GM12878 (cell line): ENCODE measurements at regions not wholly inside any gene's neighbourhood (a gene's known extent, or its start where the extent isn't known, plus 50 kb on each side); places are given as distances from the start of the nearest gene placed in this dataset.

Experiments used
- ATAC-seq: fragments of 200-7000 bp; cut with Tn5 transposase; 3 replicates; pipeline ENCODE4 v1.9.1; 2020; ENCODE audit warnings: mild to moderate bottlenecking, moderate library complexity
- BruUV-seq: library from RNA; stranded (reverse); fragments of 400-500 nt; replicated peaks from 2 replicates; lab custom pipeline; 2021; lab: Mats Ljungman, UMichigan
- CTCF ChIA-PET: fragments of 300-600 bp; sonication (Branson Sonifier 250); formaldehyde crosslinking; extraction: SDS; loops from one replicate; lab custom pipeline; 2021; ENCODE audit warnings: inconsistent platforms; lab: Yijun Ruan, JAX
- POLR2A ChIA-PET: fragments of 350-600 bp; formaldehyde crosslinking; extraction: SDS; loops from one replicate; lab custom pipeline; 2021; ENCODE audit warnings: inconsistent platforms; lab: Charles Lee
- RAD21 ChIA-PET: fragments of 300-600 bp; sonication (Branson Sonifier 250); formaldehyde crosslinking; loops from one replicate; lab custom pipeline; 2023; ENCODE audit warnings: antibody characterized with exemption; ENCODE audit not compliant: unreplicated experiment; lab: Charles Lee
- SMC1A ChIA-PET: fragments of 300-600 bp; sonication (Branson Sonifier 250); formaldehyde crosslinking; loops from one replicate; lab custom pipeline; 2023; ENCODE audit not compliant: unreplicated experiment, uncharacterized antibody; lab: Charles Lee
- DNase-seq: peaks from one replicate; pipeline ENCODE4 v3.0.0-alpha.2; 2011; ENCODE audit warnings: low read depth, low spot score
- FAIRE-seq: peaks from 3 replicates; lab custom pipeline; 2011; peaks lifted over from hg19 to GRCh38; lab: Jason Lieb, UNC
- H2AFZ ChIP-seq: 2 replicates; pipeline ENCODE4 v1.6.0; 2011; ENCODE audit warnings: low read depth, low read length, control low read depth; ENCODE audit not compliant: control insufficient read depth
- H3K27ac ChIP-seq: 2 replicates; pipeline ENCODE4 v1.5.1; 2011; ENCODE audit warnings: control low read depth; ENCODE audit not compliant: control insufficient read depth, insufficient read depth
- H3K27me3 ChIP-seq, 2 experiments: replicated peaks in 1 of 2; 2 replicates each; pipeline versions ENCODE4 v1.6.0 to v1.6.1; 2011; ENCODE audit warnings: low read length in 1 of 2; ENCODE audit not compliant: control insufficient read depth in 2 of 2, insufficient read depth in 2 of 2
- H3K36me3 ChIP-seq, 2 experiments: 2 replicates each; pipeline ENCODE4 v1.5.1; 2011; ENCODE audit warnings: low read length in 1 of 2; ENCODE audit not compliant: control insufficient read depth in 2 of 2, insufficient read depth in 2 of 2
- H3K4me1 ChIP-seq: 2 replicates; pipeline ENCODE4 v1.6.1; 2011; ENCODE audit warnings: mild to moderate bottlenecking, low read length, moderate library complexity, mixed read lengths; ENCODE audit not compliant: control insufficient read depth, insufficient read depth
- H3K4me2 ChIP-seq: 2 replicates; pipeline ENCODE4 v1.6.0; 2011; ENCODE audit warnings: control low read depth; ENCODE audit not compliant: control insufficient read depth, insufficient read depth
- H3K4me3 ChIP-seq: fragments of 200-600 bp; sonication (generic); 2 replicates; pipeline ENCODE4 v1.5.1; 2016
- H3K79me2 ChIP-seq: 2 replicates; pipeline ENCODE4 v1.6.0; 2011; ENCODE audit warnings: low read length; ENCODE audit not compliant: control insufficient read depth, insufficient read depth
- H3K9ac ChIP-seq: 2 replicates; pipeline ENCODE4 v1.8.0; 2011; ENCODE audit warnings: low read length, control low read depth, mixed read lengths; ENCODE audit not compliant: control insufficient read depth, insufficient read depth
- H3K9me3 ChIP-seq: replicated peaks from 3 replicates; pipeline ENCODE4 v1.5.1; 2011; ENCODE audit warnings: mild to moderate bottlenecking, low read length; ENCODE audit not compliant: control insufficient read depth, insufficient read depth
- H4K20me1 ChIP-seq: 2 replicates; pipeline ENCODE4 v1.6.0; 2011; ENCODE audit not compliant: control insufficient read depth, insufficient read depth
- BACH1 ChIP-seq: fragments of 450-650 bp; IDR thresholded peaks from 2 replicates; pipeline ENCODE4 v1.6.1; 2017; ENCODE audit warnings: mild to moderate bottlenecking, borderline replicate concordance
- HCFC1 ChIP-seq: fragments of 150-350 bp; IDR thresholded peaks from 2 replicates; pipeline ENCODE4 v1.6.1; 2014; ENCODE audit warnings: low read length
- MEF2B ChIP-seq: fragments of 450-650 bp; IDR thresholded peaks from 2 replicates; pipeline ENCODE4 v1.6.1; 2018; ENCODE audit warnings: mild to moderate bottlenecking, moderate library complexity; ENCODE audit not compliant: partially characterized antibody, poor library complexity, severe bottlenecking
- PAX8 ChIP-seq: fragments of 450-650 bp; IDR thresholded peaks from 2 replicates; pipeline ENCODE4 v1.6.1; 2017; ENCODE audit warnings: mild to moderate bottlenecking, moderate library complexity
- POU2F2 ChIP-seq: IDR thresholded peaks from 3 replicates; pipeline ENCODE4 v1.6.1; 2011; ENCODE audit warnings: low read depth, mild to moderate bottlenecking, low read length, borderline replicate concordance
- RAD51 ChIP-seq: fragments of 450-650 bp; IDR thresholded peaks from 2 replicates; pipeline ENCODE4 v1.6.1; 2016; ENCODE audit warnings: moderate library complexity, mild to moderate bottlenecking, inconsistent platforms
- RBBP5 ChIP-seq: fragments of 200-600 bp; sonication (generic); conservative IDR thresholded peaks from 2 replicates; pipeline ENCODE4 v1.6.1; 2016
- RUNX3 ChIP-seq: IDR thresholded peaks from 2 replicates; pipeline ENCODE4 v1.6.1; 2012; ENCODE audit warnings: low read length, inconsistent platforms
- SREBF1 ChIP-seq: IDR thresholded peaks from 2 replicates; pipeline ENCODE4 v1.6.1; 2012; ENCODE audit warnings: mild to moderate bottlenecking, low read length
- SREBF2 ChIP-seq: IDR thresholded peaks from 2 replicates; pipeline ENCODE4 v1.6.1; 2012; ENCODE audit warnings: mild to moderate bottlenecking, low read length
- TAF1 ChIP-seq: IDR thresholded peaks from 2 replicates; pipeline ENCODE4 v1.6.1; 2011; ENCODE audit warnings: mild to moderate bottlenecking, low read depth, low read length, borderline replicate concordance
- WRNIP1 ChIP-seq: IDR thresholded peaks from 2 replicates; pipeline ENCODE4 v1.6.1; 2011; ENCODE audit warnings: low read depth, low read length, improper control_type of control experiment, borderline replicate concordance
- ZBED1 ChIP-seq: IDR thresholded peaks from 2 replicates; pipeline ENCODE4 v1.6.1; 2016; ENCODE audit warnings: borderline replicate concordance
- WGBS: methylation state at CpG from one replicate; pipeline ENCODE4 v1.1.6; 2016; ENCODE audit warnings: low lambda C conversion rate; ENCODE audit not compliant: insufficient replicate concordance, insufficient coverage; ENCODE audit errors: missing lambda C conversion rate; 5-methylcytosine and 5-hydroxymethylcytosine counted together
- in situ Hi-C: fragments of 300-500 bp; cut with MboI; formaldehyde crosslinking; loops from 9 replicates; pipeline ENCODE4 v1.14.3; 2018; ENCODE audit warnings: mixed read lengths
- intact Hi-C: fragments of 100-400 bp; cut with micrococcal nuclease; formaldehyde crosslinking; loops from one replicate; pipeline ENCODE4 v1.14.2; 2022; ENCODE audit not compliant: unreplicated experiment
- TF ChIP-seq, protein P1 (sequence below): IDR thresholded peaks from 2 replicates; pipeline ENCODE4 v1.6.1; 2011; ENCODE audit warnings: borderline replicate concordance, low read depth, mild to moderate bottlenecking, moderate library complexity, low read length; ENCODE audit not compliant: insufficient read depth, poor library complexity, severe bottlenecking
- TF ChIP-seq, protein P2 (sequence below): IDR thresholded peaks from 2 replicates; pipeline ENCODE4 v1.6.1; 2012; ENCODE audit warnings: low read length, inconsistent platforms

DNA sequence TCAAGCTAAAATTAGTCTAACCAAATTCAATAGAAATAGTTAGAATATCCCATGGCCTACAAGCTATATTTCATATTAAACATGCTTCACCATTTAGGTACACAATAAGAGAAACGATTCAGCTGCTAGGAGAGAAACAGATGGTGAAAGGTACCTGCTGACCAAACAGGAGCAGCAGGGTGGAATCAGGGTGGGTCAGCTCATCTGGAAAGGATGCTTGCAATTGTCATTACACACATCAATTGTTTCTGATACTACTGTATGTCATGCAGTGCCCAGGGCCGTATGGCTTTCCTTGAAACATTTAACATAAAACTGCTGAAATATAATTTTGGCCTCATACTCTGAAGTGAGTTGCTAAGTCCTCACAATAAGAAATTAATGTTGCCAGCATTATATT, 776.0 kb downstream of the DACH1 start:
- H3K4me1 ChIP-seq, result no peaks in the 10 kb centered on the region
- no peak overlapping the region for H3K4me2 ChIP-seq
- H3K27me3 ChIP-seq, result no peaks in the 10 kb centered on the region
- FAIRE-seq (no peak), ATAC-seq (no peak), DNase-seq (no peak)
- BruUV-seq, result no TSS peak
- ChIA-PET SMC1A (no interaction called here), RAD21 (no interaction called here), POLR2A (no interaction called here), CTCF (no interaction called here)
- H3K27ac ChIP-seq, result no peak overlapping the region
- in situ Hi-C loops (no loop called here), intact Hi-C loops (no loop called here)
- no peak for TF ChIP-seq RBBP5
- no peak for TF ChIP-seq ZBED1
- no peak for TF ChIP-seq PAX8
- no peak for TF ChIP-seq HCFC1
- no peak for TF ChIP-seq POU2F2
- no peak for TF ChIP-seq RAD51
- no peak for TF ChIP-seq TAF1
- TF ChIP-seq RUNX3, result no peak
- TF ChIP-seq WRNIP1, result no peak
- no peak for TF ChIP-seq MEF2B
- TF ChIP-seq SREBF2, result no peak
- TF ChIP-seq, protein P1, sequence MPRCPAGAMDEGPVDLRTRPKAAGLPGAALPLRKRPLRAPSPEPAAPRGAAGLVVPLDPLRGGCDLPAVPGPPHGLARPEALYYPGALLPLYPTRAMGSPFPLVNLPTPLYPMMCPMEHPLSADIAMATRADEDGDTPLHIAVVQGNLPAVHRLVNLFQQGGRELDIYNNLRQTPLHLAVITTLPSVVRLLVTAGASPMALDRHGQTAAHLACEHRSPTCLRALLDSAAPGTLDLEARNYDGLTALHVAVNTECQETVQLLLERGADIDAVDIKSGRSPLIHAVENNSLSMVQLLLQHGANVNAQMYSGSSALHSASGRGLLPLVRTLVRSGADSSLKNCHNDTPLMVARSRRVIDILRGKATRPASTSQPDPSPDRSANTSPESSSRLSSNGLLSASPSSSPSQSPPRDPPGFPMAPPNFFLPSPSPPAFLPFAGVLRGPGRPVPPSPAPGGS, result no peak
- TF ChIP-seq BACH1, result no peak
- no peak for TF ChIP-seq SREBF1
- TF ChIP-seq, protein P2, sequence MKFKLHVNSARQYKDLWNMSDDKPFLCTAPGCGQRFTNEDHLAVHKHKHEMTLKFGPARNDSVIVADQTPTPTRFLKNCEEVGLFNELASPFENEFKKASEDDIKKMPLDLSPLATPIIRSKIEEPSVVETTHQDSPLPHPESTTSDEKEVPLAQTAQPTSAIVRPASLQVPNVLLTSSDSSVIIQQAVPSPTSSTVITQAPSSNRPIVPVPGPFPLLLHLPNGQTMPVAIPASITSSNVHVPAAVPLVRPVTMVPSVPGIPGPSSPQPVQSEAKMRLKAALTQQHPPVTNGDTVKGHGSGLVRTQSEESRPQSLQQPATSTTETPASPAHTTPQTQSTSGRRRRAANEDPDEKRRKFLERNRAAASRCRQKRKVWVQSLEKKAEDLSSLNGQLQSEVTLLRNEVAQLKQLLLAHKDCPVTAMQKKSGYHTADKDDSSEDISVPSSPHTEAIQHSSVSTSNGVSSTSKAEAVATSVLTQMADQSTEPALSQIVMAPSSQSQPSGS, result no peak
- H3K9ac ChIP-seq, result no peak overlapping the region
- H3K79me2 ChIP-seq, result no peaks in the 10 kb centered on the region
- H3K9me3 ChIP-seq, result no peaks in the 10 kb centered on the region
- H2AFZ ChIP-seq, result no peak overlapping the region
- no peaks in the 10 kb centered on the region for H4K20me1 ChIP-seq
- 0% methylated on average over 2 of the region's 2 CpGs for WGBS
- no peak overlapping the region for H3K4me3 ChIP-seq
- H3K36me3 ChIP-seq, result no peaks in the 10 kb centered on the region
